ENCODE measurements at regions not wholly inside any gene's neighbourhood (a gene's known extent, or its start where the extent isn't known, plus 50 kb on each side); places are given as distances from the start of the nearest gene placed in this dataset.

DNA sequence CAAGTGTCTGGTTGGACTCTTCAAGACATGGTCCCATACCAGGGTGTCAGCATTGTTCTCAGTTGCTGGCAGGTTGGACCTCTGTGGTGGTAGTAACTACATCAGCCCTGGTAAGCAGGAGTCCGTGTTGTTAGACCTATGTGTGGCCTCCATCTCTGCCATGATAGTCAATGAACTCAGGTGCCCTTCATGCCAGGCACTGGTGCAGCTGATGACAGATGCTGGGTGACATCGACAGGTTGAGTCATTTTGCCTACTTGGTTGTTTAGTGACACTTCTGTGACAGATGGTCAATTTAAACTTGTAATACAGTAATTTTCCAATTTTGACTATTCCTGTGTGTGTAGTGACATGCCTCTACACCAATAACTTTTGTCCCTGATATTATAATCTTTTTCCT, 189.7 kb downstream of the SP3 start:
- Histone ChIP-seq H3K9ac (ENCODE audit: low read length) (no peak overlapping the region), H3K4me1 (ENCODE audit: low read length) (no peaks in the 10 kb centered on the region), H3F3A (ENCODE audit: insufficient read depth, low read length) (no peaks in the 10 kb centered on the region), H2AFZ (ENCODE audit: low read length) (no peak overlapping the region), H3K9me2 (replicated peaks; ENCODE audit: insufficient read depth, low read length) (no peaks in the 10 kb centered on the region), H3K9me3 (replicated peaks; ENCODE audit: insufficient read depth, low read length) (no peaks in the 10 kb centered on the region), H4K20me1 (ENCODE audit: insufficient read depth, low read length) (no peaks in the 10 kb centered on the region), H3K27me3 (replicated peaks; ENCODE audit: insufficient read depth, low read length) (no peaks in the 10 kb centered on the region), H3K27ac (ENCODE audit: low read length) (no peak overlapping the region), H3K36me3 (replicated peaks; ENCODE audit: insufficient read depth, low read length) (no peaks in the 10 kb centered on the region), H3K4me2 (ENCODE audit: low read depth, low read length) (no peak overlapping the region), H3K79me2 (ENCODE audit: low read length) (no peaks in the 10 kb centered on the region), H3K4me3 (ENCODE audit: low read length) (no peak overlapping the region)
- TF ChIP-seq EZH2 (optimal IDR thresholded peaks at IDR 0.05; ENCODE audit: low read depth, low read length) = no peak
- TF ChIP-seq EZH2phosphoT487 (IDR thresholded peaks at IDR 0.05; ENCODE audit: low read length) = no peak
- TF ChIP-seq, protein P1, sequence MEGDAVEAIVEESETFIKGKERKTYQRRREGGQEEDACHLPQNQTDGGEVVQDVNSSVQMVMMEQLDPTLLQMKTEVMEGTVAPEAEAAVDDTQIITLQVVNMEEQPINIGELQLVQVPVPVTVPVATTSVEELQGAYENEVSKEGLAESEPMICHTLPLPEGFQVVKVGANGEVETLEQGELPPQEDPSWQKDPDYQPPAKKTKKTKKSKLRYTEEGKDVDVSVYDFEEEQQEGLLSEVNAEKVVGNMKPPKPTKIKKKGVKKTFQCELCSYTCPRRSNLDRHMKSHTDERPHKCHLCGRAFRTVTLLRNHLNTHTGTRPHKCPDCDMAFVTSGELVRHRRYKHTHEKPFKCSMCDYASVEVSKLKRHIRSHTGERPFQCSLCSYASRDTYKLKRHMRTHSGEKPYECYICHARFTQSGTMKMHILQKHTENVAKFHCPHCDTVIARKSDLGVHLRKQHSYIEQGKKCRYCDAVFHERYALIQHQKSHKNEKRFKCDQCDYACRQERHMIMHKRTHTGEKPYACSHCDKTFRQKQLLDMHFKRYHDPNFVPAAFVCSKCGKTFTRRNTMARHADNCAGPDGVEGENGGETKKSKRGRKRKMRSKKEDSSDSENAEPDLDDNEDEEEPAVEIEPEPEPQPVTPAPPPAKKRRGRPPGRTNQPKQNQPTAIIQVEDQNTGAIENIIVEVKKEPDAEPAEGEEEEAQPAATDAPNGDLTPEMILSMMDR (IDR thresholded peaks at IDR 0.05; ENCODE audit: low read length) = no peak
- no peak for DNase-seq

DNA sequence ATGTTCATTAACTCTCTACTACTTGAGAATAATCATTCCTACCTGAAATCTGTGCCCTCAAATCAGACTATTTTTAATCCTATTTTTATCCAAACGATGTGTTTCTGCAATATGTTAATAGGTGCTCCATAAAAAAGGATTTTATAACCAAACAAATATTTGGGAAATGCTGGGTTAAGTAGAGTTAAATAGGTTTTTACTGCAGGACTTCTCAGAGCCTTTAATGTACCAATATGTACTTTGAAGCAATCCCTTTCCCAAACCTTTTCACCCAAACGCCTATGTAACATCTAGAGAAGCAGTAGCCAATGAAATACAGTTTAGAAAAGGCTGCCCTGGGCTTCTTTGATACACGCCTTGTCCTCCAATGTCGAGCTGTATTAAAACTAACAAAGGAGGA, 182.5 kb downstream of the SP3 start:
- Histone ChIP-seq H3K36me3 (replicated peaks; ENCODE audit: insufficient read depth, low read length) (no peaks in the 10 kb centered on the region), H4K20me1 (ENCODE audit: insufficient read depth, low read length) (no peaks in the 10 kb centered on the region), H3K4me1 (ENCODE audit: low read length) (no peaks in the 10 kb centered on the region), H3K9me3 (replicated peaks; ENCODE audit: insufficient read depth, low read length) (no peaks in the 10 kb centered on the region), H3F3A (ENCODE audit: insufficient read depth, low read length) (no peaks in the 10 kb centered on the region), H3K4me2 (ENCODE audit: low read depth, low read length) (no peak overlapping the region), H3K4me3 (ENCODE audit: low read length) (no peak overlapping the region), H3K9me2 (replicated peaks; ENCODE audit: insufficient read depth, low read length) (no peaks in the 10 kb centered on the region), H3K27ac (ENCODE audit: low read length) (no peak overlapping the region), H3K9ac (ENCODE audit: low read length) (no peak overlapping the region), H3K27me3 (replicated peaks; ENCODE audit: insufficient read depth, low read length) (no peaks in the 10 kb centered on the region), H2AFZ (ENCODE audit: low read length) (no peak overlapping the region), H3K79me2 (ENCODE audit: low read length) (no peaks in the 10 kb centered on the region)
- DNase-seq = no peak
- TF ChIP-seq EZH2 (optimal IDR thresholded peaks at IDR 0.05; ENCODE audit: low read depth, low read length) = no peak

DNA sequence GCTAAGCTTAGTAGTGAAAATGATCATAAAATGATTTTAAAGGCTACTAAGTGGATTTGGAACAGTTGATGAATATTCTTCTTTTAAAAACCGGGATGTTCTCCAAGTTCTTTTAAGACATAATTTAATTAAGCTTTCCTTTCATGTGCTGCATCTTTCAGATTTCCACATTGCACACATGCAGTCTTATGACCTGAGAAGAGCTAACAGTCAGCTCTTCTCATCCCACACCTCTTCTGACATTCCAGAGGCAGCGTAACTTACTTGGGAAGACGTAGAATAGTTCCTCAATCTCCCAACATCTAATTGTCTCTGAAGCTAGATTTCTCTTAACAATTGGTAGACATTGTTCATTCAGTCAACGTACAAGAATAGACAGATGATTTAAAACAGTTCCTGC, 181.8 kb downstream of the SP3 start:
- Histone ChIP-seq H3K79me2 (ENCODE audit: low read length) (no peaks in the 10 kb centered on the region), H3K9me2 (replicated peaks; ENCODE audit: insufficient read depth, low read length) (no peaks in the 10 kb centered on the region), H2AFZ (ENCODE audit: low read length) (no peak overlapping the region), H3K36me3 (replicated peaks; ENCODE audit: insufficient read depth, low read length) (no peaks in the 10 kb centered on the region), H4K20me1 (ENCODE audit: insufficient read depth, low read length) (no peaks in the 10 kb centered on the region), H3K9ac (ENCODE audit: low read length) (no peak overlapping the region), H3K27ac (ENCODE audit: low read length) (no peak overlapping the region), H3K4me3 (ENCODE audit: low read length) (no peak overlapping the region), H3K27me3 (replicated peaks; ENCODE audit: insufficient read depth, low read length) (no peaks in the 10 kb centered on the region), H3K4me1 (ENCODE audit: low read length) (no peaks in the 10 kb centered on the region), H3K4me2 (ENCODE audit: low read depth, low read length) (no peak overlapping the region), H3F3A (ENCODE audit: insufficient read depth, low read length) (no peaks in the 10 kb centered on the region), H3K9me3 (replicated peaks; ENCODE audit: insufficient read depth, low read length) (no peaks in the 10 kb centered on the region)
- no peak for DNase-seq
- TF ChIP-seq EZH2phosphoT487 (IDR thresholded peaks at IDR 0.05; ENCODE audit: low read length) (no peak), EZH2 (optimal IDR thresholded peaks at IDR 0.05; ENCODE audit: low read depth, low read length) (no peak)
- TF ChIP-seq, protein P1 (IDR thresholded peaks at IDR 0.05; ENCODE audit: low read length) = no peak

DNA sequence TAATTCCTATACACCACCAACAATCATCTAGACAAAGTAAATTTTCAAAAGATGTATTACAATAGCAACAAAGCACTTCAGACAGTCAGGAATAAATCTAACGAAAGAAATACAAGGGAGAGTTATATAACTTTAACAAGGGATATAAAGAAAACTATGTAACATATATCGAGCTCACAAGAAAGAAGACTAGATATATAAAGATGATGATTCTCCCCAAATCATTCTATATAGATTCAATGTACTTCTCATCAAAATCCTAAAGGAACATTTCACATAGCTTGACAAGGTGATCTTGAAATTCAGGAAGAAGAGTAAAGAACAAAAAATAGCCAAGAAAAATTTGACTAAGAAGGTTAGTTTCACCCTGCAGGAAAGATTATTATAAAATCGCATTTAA, 179.4 kb downstream of the SP3 start:
- H3K36me3 ChIP-seq (replicated peaks; ENCODE audit: insufficient read depth, low read length) = no peaks in the 10 kb centered on the region
- H3K9me2 ChIP-seq (replicated peaks; ENCODE audit: insufficient read depth, low read length) = no peaks in the 10 kb centered on the region
- no peaks in the 10 kb centered on the region for H3K79me2 ChIP-seq (ENCODE audit: low read length)
- H3F3A ChIP-seq (ENCODE audit: insufficient read depth, low read length) = no peaks in the 10 kb centered on the region
- H3K27ac ChIP-seq (ENCODE audit: low read length) = no peak overlapping the region
- no peak overlapping the region for H2AFZ ChIP-seq (ENCODE audit: low read length)
- H3K4me1 ChIP-seq (ENCODE audit: low read length) = no peaks in the 10 kb centered on the region
- H3K9me3 ChIP-seq (replicated peaks; ENCODE audit: insufficient read depth, low read length) = no peaks in the 10 kb centered on the region
- H3K4me2 ChIP-seq (ENCODE audit: low read depth, low read length) = no peak overlapping the region
- no peaks in the 10 kb centered on the region for H3K27me3 ChIP-seq (replicated peaks; ENCODE audit: insufficient read depth, low read length)
- TF ChIP-seq EZH2 (optimal IDR thresholded peaks at IDR 0.05; ENCODE audit: low read depth, low read length) (no peak), EZH2phosphoT487 (IDR thresholded peaks at IDR 0.05; ENCODE audit: low read length) (no peak)
- TF ChIP-seq, protein P1 (IDR thresholded peaks at IDR 0.05; ENCODE audit: low read length) = no peak
- H3K9ac ChIP-seq (ENCODE audit: low read length) = no peak overlapping the region
- DNase-seq = no peak
- no peaks in the 10 kb centered on the region for H4K20me1 ChIP-seq (ENCODE audit: insufficient read depth, low read length)
- H3K4me3 ChIP-seq (ENCODE audit: low read length) = no peak overlapping the region
